ENCODE measurements at regions not wholly inside any gene's neighbourhood (a gene's known extent, or its start where the extent isn't known, plus 50 kb on each side); places are given as distances from the start of the nearest gene placed in this dataset.

GRCh38 chr6:14339711-14340584 is 222.4 kb downstream of the CD83 start:
- TF ChIP-seq, protein P1, sequence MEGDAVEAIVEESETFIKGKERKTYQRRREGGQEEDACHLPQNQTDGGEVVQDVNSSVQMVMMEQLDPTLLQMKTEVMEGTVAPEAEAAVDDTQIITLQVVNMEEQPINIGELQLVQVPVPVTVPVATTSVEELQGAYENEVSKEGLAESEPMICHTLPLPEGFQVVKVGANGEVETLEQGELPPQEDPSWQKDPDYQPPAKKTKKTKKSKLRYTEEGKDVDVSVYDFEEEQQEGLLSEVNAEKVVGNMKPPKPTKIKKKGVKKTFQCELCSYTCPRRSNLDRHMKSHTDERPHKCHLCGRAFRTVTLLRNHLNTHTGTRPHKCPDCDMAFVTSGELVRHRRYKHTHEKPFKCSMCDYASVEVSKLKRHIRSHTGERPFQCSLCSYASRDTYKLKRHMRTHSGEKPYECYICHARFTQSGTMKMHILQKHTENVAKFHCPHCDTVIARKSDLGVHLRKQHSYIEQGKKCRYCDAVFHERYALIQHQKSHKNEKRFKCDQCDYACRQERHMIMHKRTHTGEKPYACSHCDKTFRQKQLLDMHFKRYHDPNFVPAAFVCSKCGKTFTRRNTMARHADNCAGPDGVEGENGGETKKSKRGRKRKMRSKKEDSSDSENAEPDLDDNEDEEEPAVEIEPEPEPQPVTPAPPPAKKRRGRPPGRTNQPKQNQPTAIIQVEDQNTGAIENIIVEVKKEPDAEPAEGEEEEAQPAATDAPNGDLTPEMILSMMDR (IDR thresholded peaks at IDR 0.05): no peak
- TF ChIP-seq POLR2A (IDR thresholded peaks at IDR 0.05): no peak
